GM12872 (cell line): ENCODE measurements at regions not wholly inside any gene's neighbourhood (a gene's known extent, or its start where the extent isn't known, plus 50 kb on each side); places are given as distances from the start of the nearest gene placed in this dataset.

Source experiments
- CTCF ChIP-seq: IDR thresholded peaks from 3 replicates; pipeline ENCODE4 v1.5.1; 2011; ENCODE audit warnings: low read depth, mild to moderate bottlenecking, low read length, moderate library complexity; ENCODE audit not compliant: insufficient read depth

- no peak for TF ChIP-seq CTCF
Observed at GRCh38 chr5:4947106-4947505, 193.0 kb upstream of the ADAMTS16 start.

GRCh38 chr5:4947893-4948536, 192.1 kb upstream of the ADAMTS16 start:
- TF ChIP-seq CTCF = no peak

GRCh38 chr5:4949108-4949507, 191.0 kb upstream of the ADAMTS16 start:
- TF ChIP-seq CTCF = no peak

GRCh38 chr5:4953576-4953975, 186.6 kb upstream of the ADAMTS16 start:
- TF ChIP-seq CTCF = no peak

- TF ChIP-seq CTCF = no peak
Observed at GRCh38 chr5:4954048-4954447, 186.1 kb upstream of the ADAMTS16 start.

- no peak for TF ChIP-seq CTCF
Observed at GRCh38 chr5:4963265-4963664, 176.9 kb upstream of the ADAMTS16 start.

GRCh38 chr5:4969351-4969750, 170.8 kb upstream of the ADAMTS16 start:
- no peak for TF ChIP-seq CTCF
